Breast epithelium (tissue), 4 donors: ENCODE measurements at regions not wholly inside any gene's neighbourhood (a gene's known extent, or its start where the extent isn't known, plus 50 kb on each side); places are given as distances from the start of the nearest gene placed in this dataset.

Source experiments
- DNase-seq, 2 donors: peaks; one replicate each; pipeline ENCODE4 v3.0.0-alpha.2; 2019; ENCODE audit warnings: low spot score in 2 of 2
- H3K27ac ChIP-seq, 2 donors: fragments of 200-600 bp; sonication (generic) in 1 of 2; one replicate each; pipeline ENCODE4 v1.5.1; 2016 to 2019; ENCODE audit warnings: mild to moderate bottlenecking in 1 of 2
- H3K27me3 ChIP-seq, 2 donors: fragments of 200-600 bp; sonication (generic) in 1 of 2; one replicate each; pipeline versions ENCODE4 v1.5.1 to v1.6.0; 2017 to 2019; ENCODE audit warnings: control low read depth in 1 of 2, mild to moderate bottlenecking in 1 of 2
- H3K36me3 ChIP-seq: fragments of 200-600 bp; one replicate; pipeline ENCODE4 v1.5.1; 2019
- H3K4me1 ChIP-seq, 2 donors: fragments of 200-600 bp; sonication (generic); one replicate each; pipeline ENCODE4 v1.5.1; 2016 to 2019; ENCODE audit warnings: control low read depth in 1 of 2
- H3K4me3 ChIP-seq, 3 donors: fragments of 200-600 bp; sonication (generic); 1 replicate in 2 of 3; 2 replicates in 1 of 3; pipeline ENCODE4 v1.5.1; 2016 to 2019; ENCODE audit warnings: mild to moderate bottlenecking in 3 of 3, moderate library complexity in 2 of 3
- H3K9me3 ChIP-seq, 2 donors: fragments of 200-600 bp; sonication (generic) in 1 of 2; one replicate each; pipeline ENCODE4 v1.5.1; 2016 to 2019; ENCODE audit warnings: control low read depth in 1 of 2
- POLR2A ChIP-seq: fragments of 450-650 bp; IDR thresholded peaks from one replicate; pipeline ENCODE4 v1.6.1; 2016; ENCODE audit warnings: antibody characterized with exemption, mild to moderate bottlenecking, moderate library complexity
- POLR2AphosphoS5 ChIP-seq, 3 donors: sonication (generic); formaldehyde crosslinking; IDR thresholded peaks; one replicate each; pipeline ENCODE4 v1.6.1; 2017; ENCODE audit warnings: antibody characterized with exemption in 3 of 3
- intact Hi-C: fragments of 100-400 bp; cut with DNase I; formaldehyde crosslinking; loops from one replicate; pipeline ENCODE4 v1.15.1; 2023; ENCODE audit warnings: low total_unique reads
- TF ChIP-seq, protein P1 (sequence below), 3 donors: fragments of 450-650 bp; IDR thresholded peaks; one replicate each; pipeline ENCODE4 v1.5.1; 2016 to 2017; ENCODE audit warnings: antibody characterized with exemption in 3 of 3, mild to moderate bottlenecking in 3 of 3, moderate library complexity in 3 of 3

DNA sequence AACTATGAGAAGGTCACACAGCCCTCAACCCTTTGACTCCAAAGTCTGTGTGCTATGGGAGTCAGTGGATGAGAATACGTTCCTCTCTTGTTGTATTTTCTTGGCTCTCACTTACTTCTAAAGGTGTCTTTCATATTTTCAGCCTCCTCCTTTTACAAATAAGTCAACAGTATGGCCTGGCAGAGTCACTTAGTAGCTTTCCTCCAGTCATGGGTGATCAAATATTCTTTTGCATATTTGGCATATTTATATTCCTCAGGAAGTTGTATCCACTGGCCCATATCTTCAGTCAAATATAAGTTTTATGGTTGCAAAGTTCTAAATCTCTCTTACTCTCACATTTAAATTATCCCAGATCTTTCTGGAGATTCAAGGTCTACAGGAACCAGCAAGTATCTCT is 327.5 kb downstream of the ETS1 start:
- intact Hi-C loops: no loop called here
- no peak overlapping the region for H3K27ac ChIP-seq
- no peak for DNase-seq
- no peaks in the 10 kb centered on the region for H3K4me1 ChIP-seq
- no peaks in the 10 kb centered on the region for H3K27me3 ChIP-seq
- no peak overlapping the region for H3K4me3 ChIP-seq
- no peaks in the 10 kb centered on the region for H3K36me3 ChIP-seq
- TF ChIP-seq, protein P1, sequence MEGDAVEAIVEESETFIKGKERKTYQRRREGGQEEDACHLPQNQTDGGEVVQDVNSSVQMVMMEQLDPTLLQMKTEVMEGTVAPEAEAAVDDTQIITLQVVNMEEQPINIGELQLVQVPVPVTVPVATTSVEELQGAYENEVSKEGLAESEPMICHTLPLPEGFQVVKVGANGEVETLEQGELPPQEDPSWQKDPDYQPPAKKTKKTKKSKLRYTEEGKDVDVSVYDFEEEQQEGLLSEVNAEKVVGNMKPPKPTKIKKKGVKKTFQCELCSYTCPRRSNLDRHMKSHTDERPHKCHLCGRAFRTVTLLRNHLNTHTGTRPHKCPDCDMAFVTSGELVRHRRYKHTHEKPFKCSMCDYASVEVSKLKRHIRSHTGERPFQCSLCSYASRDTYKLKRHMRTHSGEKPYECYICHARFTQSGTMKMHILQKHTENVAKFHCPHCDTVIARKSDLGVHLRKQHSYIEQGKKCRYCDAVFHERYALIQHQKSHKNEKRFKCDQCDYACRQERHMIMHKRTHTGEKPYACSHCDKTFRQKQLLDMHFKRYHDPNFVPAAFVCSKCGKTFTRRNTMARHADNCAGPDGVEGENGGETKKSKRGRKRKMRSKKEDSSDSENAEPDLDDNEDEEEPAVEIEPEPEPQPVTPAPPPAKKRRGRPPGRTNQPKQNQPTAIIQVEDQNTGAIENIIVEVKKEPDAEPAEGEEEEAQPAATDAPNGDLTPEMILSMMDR (IDR thresholded peaks at IDR 0.05): no peak
- TF ChIP-seq POLR2AphosphoS5 (IDR thresholded peaks at IDR 0.05) (no peak), POLR2A (no peak)
- no peaks in the 10 kb centered on the region for H3K9me3 ChIP-seq

DNA sequence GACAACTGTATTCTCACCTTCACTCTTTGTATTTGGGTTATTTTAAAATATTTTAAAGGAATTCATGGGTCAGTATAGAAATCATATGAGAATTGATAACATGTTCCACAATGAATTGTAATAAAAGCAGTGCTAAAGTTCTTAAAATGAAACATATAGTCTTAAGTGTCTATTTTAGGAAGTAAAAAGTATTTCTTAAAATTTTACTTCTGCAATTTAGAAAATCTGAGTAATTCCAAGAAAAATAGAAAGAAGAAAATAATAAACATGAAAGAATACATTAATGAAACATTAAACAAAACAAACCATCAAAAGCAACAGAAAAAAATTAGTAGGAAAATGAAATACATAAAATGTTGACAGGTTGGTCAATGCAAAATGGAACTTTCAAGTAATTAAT is 332.4 kb downstream of the ETS1 start:
- no peaks in the 10 kb centered on the region for H3K4me1 ChIP-seq
- intact Hi-C loops: no loop called here
- no peak overlapping the region for H3K4me3 ChIP-seq
- H3K9me3 ChIP-seq: no peaks in the 10 kb centered on the region
- no peak for TF ChIP-seq POLR2AphosphoS5 (IDR thresholded peaks at IDR 0.05)
- TF ChIP-seq, protein P1 (IDR thresholded peaks at IDR 0.05): no peak
- no peak for TF ChIP-seq POLR2A
- no peaks in the 10 kb centered on the region for H3K27me3 ChIP-seq
- no peak overlapping the region for H3K27ac ChIP-seq
- DNase-seq: no peak
- no peaks in the 10 kb centered on the region for H3K36me3 ChIP-seq

DNA sequence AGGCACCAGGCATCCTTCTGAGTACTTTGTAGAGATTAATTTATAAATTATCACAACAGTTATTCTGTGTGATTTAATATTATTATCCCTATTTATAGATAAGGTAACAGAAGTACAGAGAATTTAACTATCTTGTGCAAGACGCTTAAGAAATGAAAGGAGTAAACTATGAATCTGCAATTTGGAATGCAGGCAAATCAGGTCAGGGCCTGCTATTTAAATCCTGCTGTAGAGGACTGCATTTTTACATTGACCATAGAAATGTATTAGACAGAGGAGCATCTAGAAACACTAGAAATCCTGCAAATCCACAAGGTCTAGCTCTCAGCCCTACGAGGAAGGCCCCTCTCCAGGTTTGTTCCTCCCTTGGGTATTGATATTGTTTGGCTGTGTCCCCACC is 336.2 kb downstream of the ETS1 start:
- Histone ChIP-seq H3K27me3 (no peaks in the 10 kb centered on the region), H3K4me1 (no peaks in the 10 kb centered on the region), H3K4me3 (no peak overlapping the region), H3K27ac (no peak overlapping the region), H3K36me3 (no peaks in the 10 kb centered on the region), H3K9me3 (no peaks in the 10 kb centered on the region)
- TF ChIP-seq, protein P1 (IDR thresholded peaks at IDR 0.05): no peak
- TF ChIP-seq POLR2A (no peak), POLR2AphosphoS5 (IDR thresholded peaks at IDR 0.05) (no peak)
- DNase-seq: no peak
- intact Hi-C loops: no loop called here

DNA sequence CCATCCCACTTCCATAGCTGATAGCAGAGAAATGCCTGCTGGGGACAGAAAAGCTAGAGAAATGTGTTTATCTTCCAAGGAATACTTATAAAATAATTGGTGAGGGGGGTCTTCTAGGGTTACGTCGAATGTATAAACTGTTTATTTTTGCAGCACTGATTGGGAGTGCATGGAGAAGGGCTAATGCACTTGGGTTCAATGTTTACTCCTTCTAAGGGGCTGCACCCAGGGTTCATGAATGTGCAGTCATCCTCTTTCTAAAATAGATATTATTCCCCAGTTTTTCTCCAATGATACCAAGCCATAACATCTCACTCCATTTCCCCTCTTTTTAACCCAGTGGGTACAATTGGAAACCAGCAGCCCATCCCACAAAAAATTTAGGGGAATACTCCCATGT is 336.9 kb downstream of the ETS1 start:
- no peak for DNase-seq
- Histone ChIP-seq H3K27ac (no peak overlapping the region), H3K4me1 (no peaks in the 10 kb centered on the region), H3K27me3 (no peaks in the 10 kb centered on the region), H3K36me3 (no peaks in the 10 kb centered on the region), H3K9me3 (no peaks in the 10 kb centered on the region), H3K4me3 (no peak overlapping the region)
- intact Hi-C loops: no loop called here
- TF ChIP-seq POLR2A (no peak), POLR2AphosphoS5 (IDR thresholded peaks at IDR 0.05) (no peak)
- TF ChIP-seq, protein P1 (IDR thresholded peaks at IDR 0.05): no peak

DNA sequence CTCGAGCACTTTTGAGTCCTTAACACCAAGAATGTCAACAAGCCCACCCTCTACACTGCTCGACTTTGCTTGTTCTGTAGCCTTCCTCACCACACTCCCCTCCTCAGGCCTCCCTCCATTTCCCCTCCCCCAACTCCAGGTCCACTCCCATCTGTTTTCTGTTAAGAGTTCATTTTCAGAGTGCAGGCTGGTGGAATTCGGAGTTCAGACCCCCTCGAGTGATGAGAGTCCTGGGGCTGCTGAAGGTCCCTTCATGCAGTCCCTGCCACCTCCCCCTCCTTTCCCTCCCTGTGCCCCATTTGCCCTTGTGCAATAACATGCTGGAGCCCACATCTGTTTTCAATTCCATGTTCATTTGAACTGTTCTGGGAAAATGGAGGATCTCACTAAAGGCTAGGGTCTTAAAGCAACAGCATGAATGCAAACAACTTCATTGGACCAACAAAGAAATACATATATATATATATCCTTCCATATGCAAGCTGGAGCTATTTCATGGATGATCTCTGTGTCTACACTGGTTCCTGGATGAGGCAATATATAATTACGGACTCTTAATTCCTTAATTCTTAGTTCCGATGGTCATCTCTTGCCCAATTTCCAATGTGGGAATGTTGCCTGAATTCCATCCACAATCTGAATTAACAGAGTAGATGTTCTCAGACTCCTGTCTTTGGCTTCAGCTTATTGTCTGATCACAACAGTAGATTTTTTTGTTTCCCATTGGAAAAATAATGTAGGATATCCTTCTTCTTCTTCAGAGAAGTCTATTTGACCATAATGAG is 340.4 kb downstream of the ETS1 start:
- H3K9me3 ChIP-seq: no peaks in the 10 kb centered on the region
- peak overlapping the region in 1 of 3 donors; percentile 19 for H3K4me3 ChIP-seq
- no peak for DNase-seq
- peak overlapping the region; percentile 2 to 83 for H3K27ac ChIP-seq
- H3K4me1 ChIP-seq: no peaks in the 10 kb centered on the region
- TF ChIP-seq POLR2AphosphoS5 (IDR thresholded peaks at IDR 0.05): peak in 1 of 3 donors; percentile 66
- TF ChIP-seq, protein P1 (IDR thresholded peaks at IDR 0.05): no peak
- no peaks in the 10 kb centered on the region for H3K27me3 ChIP-seq
- intact Hi-C loops: no loop called here
- no peaks in the 10 kb centered on the region for H3K36me3 ChIP-seq
